M059J (cell line): ENCODE measurements at regions not wholly inside any gene's neighbourhood (a gene's known extent, or its start where the extent isn't known, plus 50 kb on each side); places are given as distances from the start of the nearest gene placed in this dataset.
"Not testable (repeated sequence)": the region's sequence is repeated elsewhere in the genome, so short reads cannot be mapped to it uniquely, and the experiment has no call there.

ENCODE experiments used
- DNase-seq: peaks from one replicate; pipeline ENCODE4 v3.0.0-alpha.2; 2012; ENCODE audit warnings: low read depth

DNA sequence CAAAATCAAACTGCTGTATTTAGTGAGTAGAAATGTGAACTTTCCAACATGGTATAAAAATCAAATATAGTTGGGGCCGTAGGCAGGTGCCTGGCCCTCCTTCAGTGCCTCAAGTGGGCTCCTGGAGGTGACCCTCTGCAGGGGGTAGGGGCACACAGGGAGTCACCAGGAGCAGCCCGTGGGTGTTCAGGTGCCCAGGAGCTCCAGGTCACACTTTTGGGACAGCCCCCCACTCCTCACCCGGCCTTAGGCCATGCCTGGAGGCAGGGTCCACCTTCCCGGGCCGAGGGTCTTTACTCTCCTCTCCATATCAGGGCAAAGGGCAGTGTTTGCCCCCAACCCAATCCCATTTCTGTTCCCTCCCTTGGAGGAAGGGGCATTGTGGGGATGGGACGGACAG, 108.0 kb upstream of the MTAP start:
- no peak for DNase-seq

DNA sequence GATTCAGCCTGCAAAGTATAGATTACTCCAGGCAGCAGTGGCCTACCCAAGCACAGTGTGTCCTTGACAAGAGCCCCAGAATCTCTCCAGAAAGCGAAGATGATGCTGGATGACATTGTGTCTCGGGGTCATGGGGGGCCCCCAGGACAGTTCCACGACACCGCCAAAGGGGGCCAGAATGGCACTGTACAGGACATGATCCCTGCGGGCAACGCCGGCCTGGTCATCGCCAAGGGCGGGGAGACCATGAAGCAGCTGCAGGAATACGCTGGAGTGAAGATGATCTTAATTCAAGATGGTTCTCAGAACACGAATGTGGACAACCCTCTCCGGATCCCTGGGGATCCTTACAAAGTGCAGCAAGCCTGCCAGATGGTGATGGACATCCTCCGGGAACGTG, 107.0 kb upstream of the MTAP start:
- no peak for DNase-seq

- no peak for DNase-seq
Observed at GRCh38 chr9:21695874-21696341, 106.5 kb upstream of the MTAP start.

- no peak for DNase-seq
Observed at GRCh38 chr9:21696411-21696871, 106.0 kb upstream of the MTAP start.

GRCh38 chr9:21708260-21708711, 94.2 kb upstream of the MTAP start:
- DNase-seq, result no peak

DNA sequence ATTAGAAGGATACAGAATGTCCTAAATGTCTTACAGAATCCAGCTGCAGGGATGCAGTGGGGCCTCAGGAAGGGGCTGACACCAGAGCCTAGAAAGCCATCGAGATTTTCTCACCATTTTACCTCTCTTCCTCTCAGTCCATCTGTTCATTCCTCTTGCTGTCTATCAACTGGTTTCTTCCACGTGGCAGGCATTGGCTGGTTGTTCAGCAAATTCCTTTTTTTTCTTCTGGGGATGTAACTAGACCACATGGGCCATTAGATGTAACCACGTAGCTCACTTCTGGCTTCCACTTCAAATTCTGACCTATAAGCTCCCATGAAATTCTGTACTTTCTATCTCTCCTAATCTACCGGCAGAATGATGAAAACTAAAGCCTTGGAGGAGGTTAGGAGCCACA, 93.6 kb upstream of the MTAP start:
- DNase-seq, result no peak

DNA sequence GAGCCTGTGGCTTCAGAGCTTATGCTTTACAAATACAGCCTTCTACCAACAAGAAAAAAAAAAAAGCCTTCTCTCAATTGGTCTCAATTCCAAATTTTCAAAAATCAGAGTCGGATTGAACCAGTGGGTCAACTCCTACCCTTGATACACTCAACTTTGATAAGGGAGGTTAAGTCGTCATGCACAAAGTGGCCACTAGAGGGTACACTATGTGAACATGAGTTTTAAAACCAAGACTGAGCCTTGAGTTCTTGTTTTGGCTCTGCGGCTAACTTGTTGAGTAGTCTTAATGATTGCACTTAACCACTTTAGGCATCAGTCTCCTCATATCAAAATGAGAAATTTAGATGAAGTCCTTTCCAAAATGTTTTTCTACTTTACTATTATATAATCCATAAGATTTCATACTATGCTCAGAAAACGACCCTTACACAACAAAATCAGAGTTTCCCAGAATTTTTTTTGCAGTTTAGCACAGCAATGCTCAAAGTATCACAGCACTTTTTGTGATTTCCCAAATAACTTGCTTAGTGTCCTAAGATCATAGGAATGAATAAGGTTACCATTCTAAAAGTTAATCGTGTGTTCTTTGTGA, 92.9 kb upstream of the MTAP start:
- DNase-seq, result peak; percentile 74

DNA sequence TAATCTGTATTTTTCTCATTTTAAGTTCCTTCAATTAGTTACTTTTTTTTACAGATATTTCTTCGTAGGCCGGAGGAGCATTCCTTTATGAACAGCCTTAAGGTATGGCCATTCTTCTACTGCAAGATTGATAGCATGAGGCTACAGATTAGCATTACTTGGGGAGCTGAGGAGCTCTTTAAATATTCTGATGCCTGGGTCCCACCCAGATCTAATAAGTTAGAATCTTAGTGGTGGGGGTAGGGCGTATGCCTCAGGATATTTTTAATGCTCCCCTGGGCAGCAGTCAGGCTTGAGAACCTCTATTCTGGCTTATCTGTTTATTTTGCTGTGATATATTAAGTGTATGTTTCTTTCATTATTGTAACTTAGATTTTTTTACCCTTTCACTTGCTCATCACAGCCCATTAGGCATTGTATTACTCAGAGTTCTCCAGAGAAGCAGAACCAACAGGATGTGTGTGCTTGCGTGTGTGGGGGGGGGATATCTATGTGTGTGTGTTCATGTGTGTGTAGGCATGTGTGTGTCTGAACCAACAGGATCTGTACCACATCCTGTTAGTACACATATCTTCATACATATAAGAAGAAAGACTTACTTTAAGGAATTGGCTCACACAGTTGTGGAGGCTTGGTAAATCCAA, 91.8 kb upstream of the MTAP start:
- peak; percentile 65 for DNase-seq

GRCh38 chr9:21711504-21711903, 90.9 kb upstream of the MTAP start:
- DNase-seq, result peak; percentile 84

- DNase-seq, result no peak
Observed at GRCh38 chr9:21715408-21715807, 87.0 kb upstream of the MTAP start.

GRCh38 chr9:21720758-21721157, 81.7 kb upstream of the MTAP start:
- no peak for DNase-seq

DNA sequence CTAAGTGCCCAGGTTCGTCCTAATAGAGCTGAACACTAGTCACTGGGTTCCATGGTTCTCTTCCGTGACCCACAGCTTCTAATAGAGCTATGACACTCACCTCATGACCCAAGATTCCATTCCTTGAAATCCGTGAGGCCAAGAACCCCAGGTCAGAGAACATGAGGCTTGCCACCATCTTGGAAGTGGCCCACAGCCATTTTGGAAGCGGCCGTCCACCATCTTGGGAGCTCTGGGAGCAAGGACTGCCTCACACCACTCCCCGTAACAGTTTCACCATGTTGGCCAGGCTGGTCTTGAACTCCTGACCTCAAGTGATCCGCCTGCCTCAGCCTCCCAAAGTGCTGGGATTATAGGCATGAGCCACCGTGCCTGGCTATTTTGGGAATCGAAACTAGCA, 75.0 kb upstream of the MTAP start:
- DNase-seq, result not testable (repeated sequence)

DNA sequence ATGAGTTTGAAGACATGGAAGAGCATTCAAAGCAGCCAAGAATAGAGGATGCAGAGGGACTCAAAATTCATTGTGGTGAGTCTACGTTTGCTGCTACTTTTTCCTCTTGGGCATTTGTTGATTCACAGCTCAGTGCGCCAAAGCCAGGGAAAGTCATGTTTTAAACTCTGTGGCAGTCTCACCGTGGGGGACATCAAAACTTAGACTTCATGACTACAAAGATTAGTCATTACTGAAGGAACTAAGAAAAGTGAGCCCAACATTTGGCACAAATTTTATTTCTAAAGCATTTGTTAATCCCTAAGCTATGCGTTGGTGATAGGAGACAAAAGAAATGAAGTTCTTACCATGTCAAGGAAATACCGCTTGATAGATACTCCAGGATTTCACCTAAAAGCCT, 73.7 kb upstream of the MTAP start:
- peak; percentile 96 for DNase-seq

- no peak for DNase-seq
Observed at GRCh38 chr9:21729648-21730047, 72.8 kb upstream of the MTAP start.

GRCh38 chr9:21730899-21731298, 71.5 kb upstream of the MTAP start:
- DNase-seq, result peak; percentile 70

- DNase-seq, result peak; percentile 56
Observed at GRCh38 chr9:21741151-21741550, 61.3 kb upstream of the MTAP start.

GRCh38 chr9:21744320-21744719, 58.1 kb upstream of the MTAP start:
- DNase-seq, result no peak

DNA sequence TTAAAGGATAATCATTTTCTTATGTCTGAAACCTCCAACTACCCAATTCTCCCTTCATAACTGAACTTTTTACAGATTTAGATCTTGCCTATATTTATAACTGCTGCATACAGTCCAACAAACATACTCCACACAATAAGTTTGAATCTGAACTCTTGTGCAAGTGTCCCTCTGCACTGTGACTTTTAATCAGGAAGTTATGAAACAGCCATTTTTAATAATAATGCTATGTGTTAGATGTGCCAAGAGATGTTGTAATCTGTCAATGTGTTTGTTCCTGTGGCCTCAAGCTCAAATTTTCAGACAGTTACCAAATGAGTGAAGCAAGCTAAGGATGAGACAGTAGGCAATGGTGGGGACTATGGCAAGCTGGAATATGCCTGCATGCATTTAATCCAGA, 57.6 kb upstream of the MTAP start:
- DNase-seq, result no peak

- no peak for DNase-seq
Observed at GRCh38 chr9:21746550-21746949, 55.9 kb upstream of the MTAP start.

- DNase-seq, result no peak
Observed at GRCh38 chr9:21747175-21747574, 55.3 kb upstream of the MTAP start.

- DNase-seq, result peak; percentile 54
Observed at GRCh38 chr9:21750021-21750735, 52.3 kb upstream of the MTAP start.

- DNase-seq, result no peak
Observed at GRCh38 chr9:21751998-21752397, 50.4 kb upstream of the MTAP start.
